Astrocyte (in vitro differentiated cells and primary cell): ENCODE measurements at regions not wholly inside any gene's neighbourhood (a gene's known extent, or its start where the extent isn't known, plus 50 kb on each side); places are given as distances from the start of the nearest gene placed in this dataset.

Source experiments
- DNase-seq: peaks from one replicate; pipeline ENCODE4 v3.0.0-alpha.2; 2010; ENCODE audit warnings: low read depth
- FAIRE-seq: peaks from 2 replicates; lab custom pipeline; 2011; peaks lifted over from hg19 to GRCh38; lab: Jason Lieb, UNC
- H2AFZ ChIP-seq: 2 replicates; pipeline ENCODE4 v1.6.0; 2012; ENCODE audit warnings: low read depth, low read length, inconsistent platforms
- H3K27ac ChIP-seq: 2 replicates; pipeline ENCODE4 v1.5.1; 2011; ENCODE audit warnings: low read depth, low read length, inconsistent platforms
- H3K27me3 ChIP-seq: 2 replicates; pipeline ENCODE4 v1.6.0; 2011; ENCODE audit warnings: low read length, inconsistent platforms; ENCODE audit not compliant: insufficient read depth
- H3K36me3 ChIP-seq: 2 replicates; pipeline ENCODE4 v1.5.1; 2011; ENCODE audit warnings: low read length, inconsistent platforms; ENCODE audit not compliant: insufficient read depth
- H3K4me1 ChIP-seq: 2 replicates; pipeline ENCODE4 v1.5.1; 2011; ENCODE audit warnings: low read length, inconsistent platforms; ENCODE audit not compliant: insufficient read depth
- H3K4me2 ChIP-seq: 2 replicates; pipeline ENCODE4 v1.6.0; 2012; ENCODE audit warnings: low read length, inconsistent platforms
- H3K4me3 ChIP-seq: 2 replicates; pipeline ENCODE4 v1.5.1; 2011; ENCODE audit warnings: low read depth, mild to moderate bottlenecking, low read length, inconsistent platforms; ENCODE audit not compliant: insufficient read depth
- H3K79me2 ChIP-seq: 2 replicates; pipeline ENCODE4 v1.6.0; 2012; ENCODE audit warnings: mild to moderate bottlenecking, low read length, inconsistent platforms; ENCODE audit not compliant: insufficient read depth
- H3K9ac ChIP-seq: 2 replicates; pipeline ENCODE4 v1.6.0; 2012; ENCODE audit warnings: mild to moderate bottlenecking, low read length, inconsistent platforms
- H3K9me3 ChIP-seq: 2 replicates; pipeline ENCODE4 v1.5.1; 2012; ENCODE audit warnings: low read depth, mild to moderate bottlenecking, low read length, inconsistent platforms; ENCODE audit not compliant: insufficient read depth
- H4K20me1 ChIP-seq: 2 replicates; pipeline ENCODE4 v1.6.0; 2012; ENCODE audit warnings: low read length, inconsistent platforms; ENCODE audit not compliant: insufficient read depth
- H3K27ac Mint-ChIP-seq: one replicate; pipeline ENCODE4 v1.8.0; 2021; ENCODE audit warnings: mild to moderate bottlenecking, mixed read lengths; ENCODE audit not compliant: unreplicated experiment
- H3K27me3 Mint-ChIP-seq: one replicate; pipeline ENCODE4 v1.8.0; 2021; ENCODE audit warnings: low read depth, mixed read lengths; ENCODE audit not compliant: unreplicated experiment
- H3K36me3 Mint-ChIP-seq: one replicate; pipeline ENCODE4 v1.8.0; 2021; ENCODE audit warnings: low read depth, mixed read lengths; ENCODE audit not compliant: unreplicated experiment
- H3K4me1 Mint-ChIP-seq: one replicate; pipeline ENCODE4 v1.8.0; 2021; ENCODE audit warnings: low read depth, mixed read lengths; ENCODE audit not compliant: unreplicated experiment
- H3K4me3 Mint-ChIP-seq: one replicate; pipeline ENCODE4 v1.8.0; 2021; ENCODE audit warnings: mild to moderate bottlenecking, moderate library complexity, mixed read lengths; ENCODE audit not compliant: unreplicated experiment
- H3K9me3 Mint-ChIP-seq: one replicate; pipeline ENCODE4 v1.8.0; 2021; ENCODE audit warnings: mild to moderate bottlenecking, mixed read lengths; ENCODE audit not compliant: unreplicated experiment
- CTCF ChIP-seq: IDR thresholded peaks from 2 replicates; pipeline ENCODE4 v1.5.1; 2011; ENCODE audit warnings: low read depth, mild to moderate bottlenecking, inconsistent platforms, low read length, moderate library complexity; ENCODE audit not compliant: insufficient read depth
- EZH2 ChIP-seq: IDR thresholded peaks from 2 replicates; pipeline ENCODE4 v1.6.1; 2012; ENCODE audit warnings: mild to moderate bottlenecking, low read length, inconsistent platforms; ENCODE audit not compliant: insufficient read depth

DNA sequence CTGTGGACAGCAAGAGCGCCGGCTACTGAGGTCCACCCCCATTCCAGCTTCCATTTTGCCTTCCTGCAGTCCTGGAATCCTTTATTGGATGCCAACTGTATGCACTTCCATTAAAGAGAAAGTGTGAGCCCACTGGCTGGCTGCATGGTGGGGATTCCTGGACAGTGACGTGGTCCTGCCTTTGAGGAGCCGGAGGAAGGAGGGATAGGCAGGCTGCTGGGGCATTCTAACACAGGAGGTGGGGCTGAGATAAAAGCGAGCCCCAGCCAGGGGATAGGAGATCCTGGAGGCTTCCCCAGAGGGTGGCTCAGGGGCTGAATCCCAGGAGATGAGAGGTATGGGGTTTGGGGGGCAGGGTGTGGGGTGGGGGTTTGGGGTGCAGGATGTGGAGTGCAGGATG, 984.7 kb downstream of the BRD1 start:
- FAIRE-seq (no peak), DNase-seq (no peak)
- H3K4me2 ChIP-seq, result no peak overlapping the region
- no peak overlapping the region for H3K4me3 ChIP-seq
- H3K9ac ChIP-seq, result no peak overlapping the region
- no peaks in the 10 kb centered on the region for H3K79me2 ChIP-seq
- no peaks in the 10 kb centered on the region for H4K20me1 ChIP-seq
- no peak overlapping the region for H2AFZ ChIP-seq
- H3K4me1 ChIP-seq, result no peaks in the 10 kb centered on the region
- Mint-ChIP-seq H3K4me1 (peaks cover under 1% of the 10 kb centered on the region), H3K27me3 (peaks cover 48% of the 10 kb centered on the region), H3K36me3 (peaks cover 1% of the 10 kb centered on the region), H3K9me3 (peaks cover 3% of the 10 kb centered on the region), H3K4me3 (no peak overlapping the region), H3K27ac (no peak overlapping the region)
- H3K27ac ChIP-seq, result no peak overlapping the region
- no peaks in the 10 kb centered on the region for H3K27me3 ChIP-seq
- TF ChIP-seq CTCF (no peak), EZH2 (no peak)
- H3K9me3 ChIP-seq, result no peaks in the 10 kb centered on the region
- H3K36me3 ChIP-seq, result no peaks in the 10 kb centered on the region

- Histone ChIP-seq H3K4me1 (no peaks in the 10 kb centered on the region), H3K4me2 (no peak overlapping the region), H3K27me3 (no peaks in the 10 kb centered on the region), H3K9me3 (no peaks in the 10 kb centered on the region), H3K4me3 (no peak overlapping the region), H3K36me3 (no peaks in the 10 kb centered on the region), H3K27ac (no peak overlapping the region), H2AFZ (no peak overlapping the region), H3K79me2 (no peaks in the 10 kb centered on the region), H3K9ac (no peak overlapping the region), H4K20me1 (no peaks in the 10 kb centered on the region)
- DNase-seq (no peak), FAIRE-seq (no peak)
- H3K27ac Mint-ChIP-seq, result no peak overlapping the region
- H3K9me3 Mint-ChIP-seq, result peaks cover 6% of the 10 kb centered on the region
- H3K36me3 Mint-ChIP-seq, result peaks cover 1% of the 10 kb centered on the region
- peaks cover 50% of the 10 kb centered on the region for H3K27me3 Mint-ChIP-seq
- no peak overlapping the region for H3K4me3 Mint-ChIP-seq
- no peak for TF ChIP-seq EZH2
- TF ChIP-seq CTCF, result no peak
- peaks cover 5% of the 10 kb centered on the region for H3K4me1 Mint-ChIP-seq
Measured at GRCh38 chr22:48842583-48842945, 985.1 kb downstream of the BRD1 start.

- no peak overlapping the region for H2AFZ ChIP-seq
- no peak overlapping the region for H3K4me3 ChIP-seq
- TF ChIP-seq EZH2 (no peak), CTCF (no peak)
- Mint-ChIP-seq H3K4me3 (no peak overlapping the region), H3K36me3 (peaks cover 1% of the 10 kb centered on the region), H3K27ac (no peak overlapping the region), H3K9me3 (peaks cover 6% of the 10 kb centered on the region), H3K4me1 (peaks cover 6% of the 10 kb centered on the region), H3K27me3 (peaks cover 53% of the 10 kb centered on the region)
- H3K9me3 ChIP-seq, result peaks cover 4% of the 10 kb centered on the region
- no peak overlapping the region for H3K9ac ChIP-seq
- H3K27me3 ChIP-seq, result no peaks in the 10 kb centered on the region
- H3K27ac ChIP-seq, result no peak overlapping the region
- H4K20me1 ChIP-seq, result no peaks in the 10 kb centered on the region
- FAIRE-seq (no peak), DNase-seq (no peak)
- no peaks in the 10 kb centered on the region for H3K36me3 ChIP-seq
- no peaks in the 10 kb centered on the region for H3K79me2 ChIP-seq
- no peaks in the 10 kb centered on the region for H3K4me1 ChIP-seq
- H3K4me2 ChIP-seq, result no peak overlapping the region
Measured at GRCh38 chr22:48841881-48842582, 985.6 kb downstream of the BRD1 start.
